Kidney epithelial cell (primary cell): ENCODE measurements at regions not wholly inside any gene's neighbourhood (a gene's known extent, or its start where the extent isn't known, plus 50 kb on each side); places are given as distances from the start of the nearest gene placed in this dataset.

Experiments
- DNase-seq: peaks from one replicate; pipeline ENCODE4 v3.0.0-alpha.2; 2010; ENCODE audit warnings: low read depth
- H3K27me3 ChIP-seq: 2 replicates; pipeline ENCODE4 v1.6.0; 2011; ENCODE audit warnings: low read length; ENCODE audit not compliant: control insufficient read depth, insufficient read depth
- H3K36me3 ChIP-seq: 2 replicates; pipeline ENCODE4 v1.5.1; 2011; ENCODE audit warnings: low read length; ENCODE audit not compliant: control insufficient read depth, insufficient read depth
- H3K4me3 ChIP-seq: 2 replicates; pipeline ENCODE4 v1.5.1; 2011; ENCODE audit warnings: low read depth, mild to moderate bottlenecking, control low read depth, low read length
- CTCF ChIP-seq: IDR thresholded peaks from 2 replicates; pipeline ENCODE4 v1.5.1; 2011; ENCODE audit warnings: mild to moderate bottlenecking, moderate library complexity, low read length, control low read depth, inconsistent platforms; ENCODE audit not compliant: insufficient read depth, poor library complexity, severe bottlenecking

GRCh38 chr9:89902450-89903140 is 297.8 kb downstream of the GADD45G start:
- TF ChIP-seq CTCF: no peak
- DNase-seq: no peak
- Histone ChIP-seq H3K27me3 (peaks cover 2% of the 10 kb centered on the region), H3K4me3 (no peak overlapping the region), H3K36me3 (no peaks in the 10 kb centered on the region)

- TF ChIP-seq CTCF: no peak
- DNase-seq: no peak
- no peak overlapping the region for H3K4me3 ChIP-seq
- no peaks in the 10 kb centered on the region for H3K36me3 ChIP-seq
- H3K27me3 ChIP-seq: peaks cover 2% of the 10 kb centered on the region
Observed at GRCh38 chr9:89903141-89903475, 298.3 kb downstream of the GADD45G start.

GRCh38 chr9:89905606-89906338 is 301.0 kb downstream of the GADD45G start:
- Histone ChIP-seq H3K27me3 (peaks cover 2% of the 10 kb centered on the region), H3K4me3 (no peak overlapping the region), H3K36me3 (no peaks in the 10 kb centered on the region)
- no peak for DNase-seq
- no peak for TF ChIP-seq CTCF

- no peak overlapping the region for H3K4me3 ChIP-seq
- no peak for DNase-seq
- H3K36me3 ChIP-seq: no peaks in the 10 kb centered on the region
- H3K27me3 ChIP-seq: peaks cover 3% of the 10 kb centered on the region
- TF ChIP-seq CTCF: no peak
Observed at GRCh38 chr9:89911721-89912604, 307.2 kb downstream of the GADD45G start.

GRCh38 chr9:89912605-89912953 is 307.8 kb downstream of the GADD45G start:
- peaks cover 3% of the 10 kb centered on the region for H3K27me3 ChIP-seq
- H3K36me3 ChIP-seq: no peaks in the 10 kb centered on the region
- no peak for TF ChIP-seq CTCF
- DNase-seq: no peak
- H3K4me3 ChIP-seq: no peak overlapping the region
